ENCODE measurements at regions not wholly inside any gene's neighbourhood (a gene's known extent, or its start where the extent isn't known, plus 50 kb on each side); places are given as distances from the start of the nearest gene placed in this dataset.

DNA sequence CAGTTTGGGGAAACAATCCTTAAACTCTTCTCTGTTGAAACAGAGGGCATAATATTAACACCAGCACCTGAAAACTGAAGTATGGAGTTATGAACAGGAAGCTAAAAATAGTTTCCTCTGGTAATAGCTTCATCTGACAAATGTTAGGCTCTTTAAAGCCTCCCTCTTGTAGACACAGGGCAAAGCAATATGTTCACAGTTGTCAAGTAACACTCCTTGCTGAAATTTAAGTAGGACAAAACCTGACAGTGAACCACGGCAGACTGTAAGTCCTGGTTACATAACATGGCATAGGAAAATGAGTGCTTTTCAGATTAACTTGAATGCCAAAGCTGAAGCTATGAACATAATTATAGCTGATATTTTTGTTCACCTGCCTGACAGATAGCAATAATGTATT is 172.9 kb downstream of the CMPK2 start:
- DNase-seq = no peak

DNA sequence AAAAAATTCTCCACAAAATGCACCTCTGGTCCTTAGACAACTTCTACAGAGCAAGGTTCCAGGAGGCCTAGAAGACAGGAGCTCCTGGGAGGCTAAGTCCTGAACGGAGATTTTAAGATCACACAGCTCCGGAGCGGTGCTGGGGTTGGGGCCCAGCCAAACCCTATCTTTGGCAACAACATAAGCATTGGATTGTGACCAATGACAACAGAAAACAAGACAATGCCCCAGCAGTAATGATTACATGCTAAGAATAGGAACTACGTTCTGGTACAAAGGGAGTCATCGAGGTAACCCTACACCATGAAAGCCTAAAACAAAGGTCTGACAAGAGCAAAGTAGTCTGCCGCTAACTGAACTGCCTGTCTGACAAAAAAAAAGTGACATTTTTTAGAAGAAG is 171.2 kb downstream of the CMPK2 start:
- DNase-seq = no peak

DNA sequence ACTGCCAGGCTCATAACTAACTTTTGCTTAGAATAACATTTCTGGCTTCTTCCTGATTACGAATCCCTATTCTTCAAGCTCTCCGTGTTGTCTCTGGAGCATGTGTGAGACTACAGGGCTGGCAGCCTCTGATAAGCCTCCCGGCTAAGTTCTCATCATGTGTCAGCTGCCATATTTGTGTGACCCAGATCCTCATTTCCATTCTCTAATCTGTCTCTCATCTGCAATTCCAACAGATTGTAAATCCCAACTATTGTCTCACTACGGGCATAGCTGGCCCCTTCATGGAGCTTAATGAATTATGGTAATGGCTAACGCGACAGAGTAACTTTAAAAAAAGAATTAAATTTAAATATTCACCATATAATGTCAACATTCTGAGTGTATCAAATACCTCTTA is 165.4 kb downstream of the CMPK2 start:
- DNase-seq = no peak

DNA sequence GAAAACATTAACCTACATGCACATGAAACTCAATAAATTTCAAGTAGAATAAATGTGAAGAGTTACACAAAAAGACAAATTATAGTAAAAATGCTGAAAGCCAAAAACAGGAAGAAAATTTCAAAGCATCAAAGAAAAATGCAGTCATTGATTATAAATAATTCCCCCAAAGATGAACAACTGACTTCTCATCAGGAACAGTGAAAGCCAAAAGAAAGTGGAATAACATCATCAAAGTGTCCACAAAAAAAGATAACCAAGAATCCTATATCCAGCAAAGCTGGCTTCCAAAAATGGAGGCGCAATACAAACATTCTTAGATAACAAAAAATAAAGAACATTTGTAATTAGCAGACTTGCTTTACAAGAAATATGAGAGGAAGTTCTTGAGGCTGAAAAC is 161.6 kb downstream of the CMPK2 start:
- no peak for DNase-seq

DNA sequence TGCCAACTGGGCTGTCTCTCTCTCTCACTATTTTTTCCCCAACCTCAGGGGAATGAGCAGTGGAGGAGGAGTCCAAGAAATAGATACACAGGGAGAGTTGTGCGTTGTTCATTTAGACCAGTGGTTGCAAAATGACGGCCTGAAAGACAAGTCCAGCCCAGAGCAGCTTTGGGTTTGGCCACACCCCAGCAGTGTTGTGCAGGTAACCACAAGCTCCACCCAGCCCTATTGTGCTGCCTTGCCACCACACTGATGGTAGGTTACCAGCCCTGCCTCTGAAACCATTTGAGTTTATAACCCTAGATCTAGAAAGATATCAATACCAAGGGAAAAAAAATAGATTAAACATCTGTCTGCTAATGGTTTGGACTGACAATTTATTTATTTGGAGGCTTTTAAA is 144.3 kb downstream of the CMPK2 start:
- no peak for DNase-seq

DNA sequence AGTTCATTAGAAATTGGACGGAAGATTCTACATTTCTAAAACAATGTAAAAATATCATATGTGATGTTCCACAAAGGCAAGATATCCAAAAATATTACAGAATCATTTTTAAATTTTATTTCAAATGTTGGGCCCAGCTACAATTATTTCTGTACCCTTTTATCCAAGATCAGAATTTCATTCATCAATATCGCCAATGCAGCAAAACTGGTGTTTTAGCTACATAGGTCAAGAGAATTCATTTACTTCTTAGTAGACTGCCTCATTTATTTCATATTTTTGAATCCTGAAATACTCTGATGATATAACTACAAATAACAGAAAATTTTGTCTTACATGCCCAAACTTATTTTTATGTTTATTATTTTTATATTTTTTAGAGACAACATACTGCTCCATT is 143.1 kb downstream of the CMPK2 start:
- no peak for DNase-seq

DNA sequence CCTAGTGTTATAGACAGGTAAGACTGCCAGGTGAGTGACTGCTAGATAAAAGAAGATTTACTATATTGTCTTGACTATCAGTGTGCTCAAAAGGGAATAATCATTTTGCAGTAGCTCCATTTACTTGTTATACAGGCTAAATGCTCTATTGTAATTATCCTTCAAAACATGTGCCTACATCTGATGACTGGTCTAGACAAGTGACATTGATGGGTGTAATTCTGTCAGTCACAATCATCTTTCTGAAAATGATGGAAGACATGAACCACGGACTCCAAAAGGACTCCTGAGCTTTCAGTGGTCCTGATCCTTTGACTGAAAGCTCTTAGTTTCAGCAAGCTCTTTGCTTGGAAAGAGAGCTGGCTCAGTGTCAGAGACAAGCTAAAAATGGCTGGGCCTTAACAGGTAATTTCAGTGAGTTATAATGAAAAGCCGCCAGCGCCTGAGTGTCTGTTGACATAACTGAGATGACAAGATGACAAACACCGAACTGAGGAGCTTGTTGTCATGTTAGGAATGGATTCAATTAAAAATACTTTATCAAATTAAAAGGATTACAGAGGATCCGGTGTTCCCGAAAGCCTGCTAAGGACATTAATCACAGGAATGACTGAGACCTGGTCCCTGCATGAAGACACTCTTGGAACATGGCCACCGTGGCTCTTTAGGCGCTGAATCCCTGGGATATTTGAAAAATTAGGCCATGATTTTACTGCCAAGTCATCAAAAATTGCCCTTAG is 141.7 kb downstream of the CMPK2 start:
- DNase-seq = no peak

DNA sequence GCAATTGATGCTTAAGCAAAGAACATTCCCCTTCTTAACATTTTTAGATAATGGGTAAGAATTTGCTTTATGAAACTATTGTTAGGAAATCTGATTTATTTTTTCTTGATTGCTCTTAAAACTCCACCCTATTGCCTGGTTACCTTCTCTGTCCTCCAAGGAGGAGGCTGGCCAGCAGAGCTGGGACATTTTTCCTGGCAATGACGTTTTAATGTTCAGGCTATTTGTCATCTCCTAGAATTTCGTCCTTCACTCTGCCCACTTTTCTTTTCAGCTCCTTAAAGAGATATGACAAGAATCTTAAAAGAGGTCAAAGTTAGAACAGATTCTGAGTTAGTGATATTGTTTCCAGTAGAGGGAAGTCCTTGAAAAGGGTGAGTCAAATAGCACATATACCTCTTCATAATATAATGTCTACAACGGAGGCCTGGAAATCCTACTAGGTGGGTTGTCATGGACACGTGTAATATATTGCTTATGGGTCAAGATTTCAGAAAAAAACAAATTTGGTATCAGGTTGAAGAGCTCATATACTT is 141.0 kb downstream of the CMPK2 start:
- no peak for DNase-seq

DNA sequence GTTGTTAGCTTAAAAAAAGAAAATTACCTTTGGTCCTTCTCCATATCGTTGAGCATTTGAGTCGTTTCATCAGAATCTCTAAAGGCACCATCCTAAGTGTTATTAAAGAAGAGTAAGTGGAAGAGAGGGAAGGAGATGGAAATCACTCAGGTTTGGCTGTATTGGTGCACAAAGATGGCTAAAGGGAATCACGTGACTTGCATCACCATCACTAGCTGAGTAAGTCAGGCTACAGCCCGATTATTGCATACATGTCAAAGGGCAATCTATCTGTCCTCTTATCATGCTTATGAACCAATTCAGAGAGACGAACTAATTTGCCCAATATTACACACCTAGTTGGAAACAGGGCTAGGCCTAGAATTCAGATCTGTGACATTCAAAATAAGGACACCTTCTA is 137.6 kb downstream of the CMPK2 start:
- no peak for DNase-seq

DNA sequence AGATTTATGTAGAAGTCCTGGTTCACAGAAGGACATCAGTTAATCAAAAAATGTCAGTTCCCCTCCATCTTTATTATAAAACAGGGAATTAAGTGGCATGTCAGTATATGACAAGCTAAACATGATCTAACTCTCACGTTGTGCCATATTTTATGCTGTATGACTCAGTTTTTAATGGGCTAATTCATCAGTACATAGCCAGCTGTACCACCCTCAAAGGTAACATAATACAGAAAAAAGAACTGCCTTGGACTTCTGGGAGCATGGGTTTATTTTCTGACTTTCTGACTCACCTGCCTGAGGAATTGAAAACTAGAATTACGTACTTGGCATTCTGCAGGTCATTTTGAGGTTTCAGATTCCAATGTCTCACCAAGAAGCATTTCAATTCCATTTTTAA is 135.7 kb downstream of the CMPK2 start:
- DNase-seq = no peak

DNA sequence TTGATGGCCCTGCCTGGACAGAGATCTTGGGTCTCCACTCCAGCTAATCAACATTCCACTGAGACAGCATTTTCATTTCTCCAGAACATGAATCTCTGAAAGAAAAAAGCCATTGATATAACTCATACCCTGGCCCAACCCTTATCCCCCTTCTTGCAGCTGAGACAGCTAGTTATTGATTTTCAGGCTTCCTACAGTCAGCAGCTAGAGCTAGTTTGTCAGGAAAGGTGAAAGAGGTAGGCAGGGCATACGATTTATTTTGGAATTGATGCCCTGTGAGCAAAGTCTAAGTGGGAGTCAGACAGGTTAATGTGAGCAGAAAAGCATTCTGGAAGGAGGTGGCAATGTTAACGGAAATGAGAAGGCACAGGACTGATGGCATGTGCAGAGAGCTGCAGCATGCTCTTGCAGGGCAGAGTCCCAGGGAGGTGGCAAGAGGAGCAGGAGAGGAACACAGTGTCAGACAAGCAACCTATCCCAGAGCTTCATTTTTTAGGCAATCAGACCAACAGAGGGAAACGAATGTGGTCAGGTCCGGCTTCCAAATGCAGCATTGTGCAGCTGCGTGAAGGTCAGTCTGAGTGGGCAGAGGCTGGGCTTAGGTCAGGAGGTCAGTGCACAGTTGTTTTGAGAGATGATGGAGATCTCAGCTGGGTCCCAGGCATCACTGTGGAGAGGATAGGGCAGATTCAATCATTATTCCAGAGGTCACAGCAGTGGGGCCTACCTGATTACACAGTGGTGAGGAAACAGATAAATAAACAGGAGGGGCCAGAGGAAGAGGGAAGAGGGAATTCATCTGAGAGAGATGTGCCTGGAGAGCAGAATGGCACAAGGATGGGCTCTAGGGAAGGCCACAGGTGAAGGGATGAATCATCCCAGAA is 134.8 kb downstream of the CMPK2 start:
- no peak for DNase-seq

DNA sequence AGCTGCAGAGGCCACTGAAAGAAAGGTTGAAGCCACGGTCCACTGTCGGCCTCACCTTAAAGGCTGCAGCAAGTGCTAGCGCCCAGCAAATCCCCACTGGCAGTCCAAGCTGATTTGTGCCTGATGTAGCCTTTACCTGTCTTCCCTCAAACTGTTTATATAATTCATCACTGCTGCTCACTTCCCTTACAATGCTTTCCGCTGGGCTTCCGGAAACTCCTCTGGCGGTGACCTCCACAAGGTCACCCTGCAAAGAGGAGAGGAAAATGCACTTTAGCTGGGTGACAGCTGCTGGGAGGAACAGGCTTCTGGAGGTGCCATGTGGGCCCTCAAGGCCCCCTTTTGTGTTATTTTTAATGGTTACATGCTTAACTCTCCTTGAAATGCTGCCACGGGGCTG is 126.2 kb downstream of the CMPK2 start:
- no peak for DNase-seq

DNA sequence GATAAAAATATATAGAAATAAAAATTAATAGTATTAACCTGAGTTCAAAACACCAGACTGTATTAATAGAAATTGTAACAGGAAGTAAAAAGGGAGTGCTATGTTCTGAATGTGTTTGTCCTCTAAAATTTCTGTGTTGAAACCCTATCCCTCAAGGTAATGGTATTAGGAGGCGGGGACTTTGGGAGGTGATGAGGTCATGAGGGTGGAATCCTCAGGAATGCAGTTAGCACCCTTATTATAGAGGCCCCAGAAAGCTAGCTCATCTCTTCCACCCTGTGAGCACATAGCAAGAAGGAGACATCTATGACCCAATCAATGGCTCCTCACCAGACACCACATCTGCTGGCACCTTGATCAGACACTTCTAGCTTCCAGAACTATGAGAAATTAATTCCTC is 124.5 kb downstream of the CMPK2 start:
- DNase-seq = no peak

DNA sequence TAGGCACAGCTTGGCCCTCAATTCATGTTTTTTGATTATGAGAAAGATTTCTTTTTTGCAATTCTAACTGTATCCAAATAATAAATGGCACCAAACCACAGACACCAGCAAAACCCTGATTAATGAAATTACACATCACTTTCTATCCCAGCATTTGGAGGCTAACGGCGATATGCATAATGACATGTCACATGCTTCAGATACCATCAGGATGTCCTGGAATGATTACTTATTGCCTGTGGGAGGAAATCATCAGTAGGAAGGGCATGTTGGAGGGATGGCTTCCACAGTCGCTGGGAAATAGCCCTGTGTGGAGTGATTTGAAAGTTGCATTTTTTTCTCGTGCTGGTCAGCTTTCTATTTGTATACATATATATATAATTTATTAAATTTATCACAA is 121.7 kb downstream of the CMPK2 start:
- DNase-seq = no peak

DNA sequence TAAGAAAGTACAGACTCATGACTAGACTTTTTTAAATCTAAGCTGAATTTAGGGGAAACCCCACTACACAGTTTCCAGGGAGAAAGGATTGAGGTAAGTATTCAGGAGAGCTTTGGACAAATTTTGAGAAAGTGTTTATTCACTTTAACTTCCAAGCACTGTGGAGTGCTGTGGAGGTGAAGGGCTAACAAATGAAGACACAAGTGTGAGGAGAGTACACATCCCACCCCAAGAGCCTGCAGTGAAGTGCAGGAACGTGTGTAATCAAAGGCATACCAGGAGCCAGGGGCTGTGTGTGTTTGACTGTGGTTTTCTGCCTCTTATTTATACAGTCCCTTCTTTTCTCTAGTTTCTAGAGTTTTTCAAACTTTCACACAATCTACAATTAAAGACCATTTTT is 118.3 kb downstream of the CMPK2 start:
- DNase-seq = no peak

DNA sequence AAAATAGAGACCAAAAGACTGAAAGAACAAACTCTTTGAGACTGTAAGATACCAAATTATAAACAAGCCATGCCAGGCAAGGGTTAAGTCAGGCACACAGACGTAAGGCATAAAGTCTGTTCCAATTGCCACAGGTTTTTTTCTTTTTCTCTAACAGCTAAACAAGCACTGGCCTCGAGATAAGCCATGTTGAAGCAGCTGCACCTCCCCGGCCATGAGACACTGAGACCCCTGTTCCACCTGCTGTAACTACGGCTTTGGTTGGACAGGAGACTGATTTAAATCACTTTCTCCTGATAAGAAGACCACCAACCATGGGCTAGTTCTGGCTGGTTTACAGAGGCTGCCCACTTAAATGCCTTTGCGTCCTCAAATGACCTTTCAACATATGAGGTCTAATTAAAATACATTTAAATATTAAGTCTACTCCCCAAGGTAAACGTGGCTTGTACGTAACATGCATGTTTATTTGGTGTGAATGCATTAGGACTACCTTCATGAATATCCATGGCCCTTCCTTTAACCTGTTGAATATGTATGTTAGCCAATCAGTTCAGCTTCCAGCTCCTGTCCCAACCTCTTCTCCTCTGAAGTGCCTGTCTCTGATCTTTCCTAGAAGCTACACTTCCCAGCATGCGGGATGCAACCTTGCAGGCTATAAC is 117.2 kb downstream of the CMPK2 start:
- no peak for DNase-seq

DNA sequence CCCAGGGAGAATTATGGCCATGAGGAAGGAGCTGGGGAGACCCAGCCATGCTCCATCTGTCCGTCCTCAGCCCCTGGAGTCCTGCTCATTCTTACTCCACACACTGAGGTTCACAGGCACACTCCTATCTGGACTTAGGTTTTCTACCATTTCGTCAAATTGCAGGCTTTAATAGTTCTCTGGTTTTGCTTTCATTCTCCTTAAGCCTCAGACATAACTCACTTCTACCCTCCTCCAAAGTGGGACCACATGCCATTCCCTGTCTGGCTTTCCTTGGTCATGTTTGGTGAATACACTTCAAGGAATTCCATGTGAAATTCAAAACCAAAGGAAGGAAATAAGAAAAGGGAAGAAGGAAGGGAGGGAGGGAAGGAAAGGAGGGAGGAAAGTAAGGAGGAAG is 115.7 kb downstream of the CMPK2 start:
- DNase-seq = no peak

DNA sequence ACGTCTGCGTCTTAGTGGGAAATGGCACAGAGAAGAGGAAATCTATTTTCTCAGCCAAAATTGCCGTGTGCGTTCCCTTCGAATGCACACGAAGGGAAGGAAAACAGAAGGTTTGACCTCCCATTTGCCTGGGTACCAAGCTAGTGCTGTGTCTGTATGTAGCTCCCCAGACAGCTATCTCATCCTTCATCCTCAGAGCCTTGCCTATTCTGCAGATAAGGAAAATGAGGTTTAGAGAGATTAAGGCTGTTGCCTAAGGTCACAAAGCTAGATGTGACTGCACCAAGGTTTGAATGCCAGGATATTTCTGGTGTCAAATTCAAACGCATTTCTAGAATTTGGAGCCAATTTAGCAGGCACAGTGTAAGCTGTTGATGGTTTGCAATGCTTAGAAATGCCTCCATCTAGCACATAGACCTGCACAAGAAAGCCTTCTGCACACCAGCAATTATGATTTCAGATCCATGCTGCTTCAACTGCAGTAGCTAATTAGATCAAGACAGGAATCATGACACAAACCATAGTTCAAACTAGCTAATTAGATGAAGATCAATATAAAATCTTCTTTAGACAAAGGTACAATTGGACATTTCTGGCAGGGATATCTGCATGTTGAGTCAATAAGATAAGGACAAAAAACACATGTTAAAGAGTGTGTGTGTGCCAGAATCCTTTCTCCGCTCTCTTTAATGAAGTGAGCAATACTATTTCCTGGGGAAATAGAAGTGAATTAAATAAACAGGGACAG is 115.1 kb downstream of the CMPK2 start:
- no peak for DNase-seq

DNA sequence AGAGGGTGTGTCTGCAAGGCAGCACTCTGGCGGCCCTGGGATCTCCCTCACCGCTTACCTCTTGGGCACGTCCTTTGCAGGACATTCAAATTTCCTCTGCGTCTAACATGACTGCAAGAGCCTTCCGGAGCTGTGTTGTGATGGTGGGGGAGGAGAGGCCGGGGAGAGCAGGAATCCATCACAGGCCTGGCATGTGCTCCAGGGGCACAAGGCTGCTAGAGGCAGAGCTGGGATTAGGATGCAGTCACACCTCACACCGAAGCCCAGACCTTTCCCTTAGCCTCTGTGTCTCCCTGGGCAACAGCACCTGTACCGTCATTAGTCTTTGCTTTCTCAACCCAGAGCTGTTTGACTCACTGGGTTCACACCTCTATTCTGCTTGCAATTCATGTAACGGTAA is 111.3 kb downstream of the CMPK2 start:
- no peak for DNase-seq

DNA sequence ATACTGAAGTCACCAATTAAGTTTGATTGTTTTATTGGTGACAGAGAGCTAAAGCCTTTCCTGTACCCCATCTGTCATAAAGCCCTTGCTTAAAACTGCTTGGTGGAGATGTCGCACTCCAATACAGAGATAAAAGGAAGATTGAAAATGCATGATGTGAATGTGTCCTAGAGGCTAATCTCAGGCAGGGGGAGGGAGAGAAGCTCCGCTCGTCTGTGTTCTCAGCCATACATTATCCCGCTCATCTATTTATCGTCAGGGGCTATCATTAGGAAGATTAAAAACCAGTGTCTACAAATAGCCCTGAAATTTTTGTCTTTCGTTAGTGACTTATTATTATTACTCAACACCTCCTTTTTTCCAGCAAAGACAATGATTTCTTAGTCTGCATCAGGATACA is 110.3 kb downstream of the CMPK2 start:
- no peak for DNase-seq

DNA sequence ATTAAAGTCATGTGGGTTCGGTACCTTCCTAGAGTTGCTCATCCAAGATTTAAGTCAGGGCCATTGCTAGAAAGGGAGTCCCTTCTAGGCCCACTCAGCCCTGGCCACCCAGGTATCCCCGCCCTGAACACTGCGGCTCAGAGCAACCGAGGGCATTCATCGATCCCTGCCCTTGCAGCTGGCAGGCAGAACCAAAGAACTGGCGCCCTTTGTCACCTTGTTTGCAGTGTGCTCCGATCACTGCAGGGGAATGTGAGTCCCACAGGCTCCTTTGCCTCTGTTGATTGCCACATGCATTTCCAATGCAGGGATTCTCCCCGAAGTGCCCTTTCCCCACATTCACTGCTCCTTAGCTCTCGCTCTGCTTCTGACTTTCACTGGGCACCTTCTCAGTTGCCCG is 108.5 kb downstream of the CMPK2 start:
- no peak for DNase-seq

DNA sequence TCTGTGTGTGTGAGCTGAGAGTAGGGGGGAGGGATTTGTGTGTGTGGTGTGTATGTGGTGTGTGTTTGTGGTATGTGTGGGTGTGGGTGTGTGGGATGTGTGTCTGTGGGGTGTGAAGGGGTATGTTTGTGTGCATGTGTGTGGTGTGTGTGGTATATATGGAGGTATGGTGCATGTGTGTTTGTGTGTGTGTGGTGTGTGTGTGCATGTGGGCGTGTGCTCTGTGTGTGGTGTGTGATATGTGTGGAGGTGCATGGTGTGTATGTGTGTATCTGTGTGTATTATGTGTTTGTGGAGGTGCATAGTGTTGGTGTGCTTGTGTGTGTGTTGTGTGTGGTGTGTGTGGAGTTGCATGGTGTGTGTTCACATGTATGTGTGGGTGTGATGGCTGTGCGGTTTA is 106.0 kb downstream of the CMPK2 start:
- DNase-seq = no peak

DNA sequence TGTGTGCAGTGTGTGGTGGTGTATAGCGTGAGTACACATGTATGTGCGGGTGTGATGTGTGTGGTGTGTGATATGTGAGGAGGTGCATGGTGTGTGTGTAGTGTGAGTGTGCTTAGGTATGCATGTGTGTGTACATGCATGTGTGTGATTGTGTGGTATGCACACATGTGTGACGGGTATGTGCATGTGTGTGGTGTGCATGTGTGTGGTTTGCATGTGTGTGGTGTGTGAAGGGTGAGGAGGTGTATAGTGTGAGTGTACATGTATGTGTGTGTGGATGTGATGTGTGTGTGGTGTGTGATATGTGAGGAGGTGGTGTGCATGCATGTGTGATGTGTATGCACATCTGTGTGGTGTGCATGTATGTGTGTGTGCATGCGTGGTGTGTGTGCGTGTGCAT is 105.6 kb downstream of the CMPK2 start:
- DNase-seq = no peak

Measured in NCI-H526 (cell line).